ENCODE measurements at regions not wholly inside any gene's neighbourhood (a gene's known extent, or its start where the extent isn't known, plus 50 kb on each side); places are given as distances from the start of the nearest gene placed in this dataset.

DNA sequence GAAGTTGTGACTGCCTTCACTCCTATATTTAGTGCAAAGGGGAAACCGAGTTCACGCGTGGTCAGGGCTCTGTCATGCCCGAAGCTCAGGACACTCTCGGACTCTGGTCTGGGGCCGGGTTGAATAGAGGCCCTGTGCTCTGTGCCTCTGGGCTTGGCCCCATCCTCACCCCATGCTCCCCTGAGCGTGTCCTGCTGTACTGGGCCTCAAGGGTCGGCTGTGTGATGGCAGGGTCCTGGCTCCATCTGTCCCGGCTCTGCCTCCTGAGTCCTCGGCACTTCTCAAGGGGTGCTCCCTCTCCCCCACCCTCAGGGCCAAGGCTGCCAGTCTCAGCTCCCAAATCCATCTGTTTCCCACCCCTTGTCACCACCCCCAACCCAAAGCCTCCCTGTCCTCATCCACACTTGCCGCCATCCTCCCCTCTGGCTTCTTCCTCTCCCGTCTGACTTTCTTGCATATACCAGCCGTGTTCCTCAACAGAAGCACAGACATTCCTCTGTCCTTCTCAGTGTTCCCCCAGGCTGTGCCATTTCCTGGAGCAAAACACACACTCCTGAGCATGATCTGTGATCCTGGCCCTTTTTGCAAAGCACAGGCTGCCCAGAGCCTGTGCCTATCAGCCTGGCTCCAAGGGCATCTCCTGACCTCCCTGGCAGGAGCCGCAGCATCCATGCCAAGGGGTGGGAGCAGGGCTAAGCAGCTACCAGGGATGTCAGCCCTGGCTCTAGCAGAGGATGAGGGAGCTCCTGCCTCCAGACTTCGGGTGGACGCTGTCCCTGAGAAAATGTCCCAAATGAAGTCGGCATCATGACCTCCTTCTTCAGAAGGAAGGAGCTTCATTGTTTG, 64.2 kb upstream of the OTOS start:
- H3K27ac ChIP-seq, result no peak overlapping the region

DNA sequence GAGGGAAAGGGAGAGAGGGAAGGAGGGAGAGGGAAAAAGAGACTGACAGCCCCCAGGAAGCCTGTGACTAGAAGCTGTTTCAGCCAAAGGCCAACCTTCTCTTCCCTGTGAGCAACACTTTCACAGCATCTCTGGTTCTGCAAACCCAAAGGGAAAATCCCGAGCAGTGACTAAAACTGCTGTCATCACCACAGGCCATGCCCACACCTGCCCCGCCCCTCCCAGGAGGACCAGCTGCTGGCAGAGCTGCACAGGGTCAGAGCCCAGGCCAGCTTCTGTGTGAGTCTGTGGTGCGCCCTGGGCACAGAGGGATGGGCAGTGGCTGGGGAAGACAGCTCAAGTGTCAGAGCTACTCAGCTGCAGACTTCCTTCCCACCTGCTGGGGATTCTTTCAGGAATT, 64.9 kb upstream of the OTOS start:
- TF ChIP-seq, protein P1, sequence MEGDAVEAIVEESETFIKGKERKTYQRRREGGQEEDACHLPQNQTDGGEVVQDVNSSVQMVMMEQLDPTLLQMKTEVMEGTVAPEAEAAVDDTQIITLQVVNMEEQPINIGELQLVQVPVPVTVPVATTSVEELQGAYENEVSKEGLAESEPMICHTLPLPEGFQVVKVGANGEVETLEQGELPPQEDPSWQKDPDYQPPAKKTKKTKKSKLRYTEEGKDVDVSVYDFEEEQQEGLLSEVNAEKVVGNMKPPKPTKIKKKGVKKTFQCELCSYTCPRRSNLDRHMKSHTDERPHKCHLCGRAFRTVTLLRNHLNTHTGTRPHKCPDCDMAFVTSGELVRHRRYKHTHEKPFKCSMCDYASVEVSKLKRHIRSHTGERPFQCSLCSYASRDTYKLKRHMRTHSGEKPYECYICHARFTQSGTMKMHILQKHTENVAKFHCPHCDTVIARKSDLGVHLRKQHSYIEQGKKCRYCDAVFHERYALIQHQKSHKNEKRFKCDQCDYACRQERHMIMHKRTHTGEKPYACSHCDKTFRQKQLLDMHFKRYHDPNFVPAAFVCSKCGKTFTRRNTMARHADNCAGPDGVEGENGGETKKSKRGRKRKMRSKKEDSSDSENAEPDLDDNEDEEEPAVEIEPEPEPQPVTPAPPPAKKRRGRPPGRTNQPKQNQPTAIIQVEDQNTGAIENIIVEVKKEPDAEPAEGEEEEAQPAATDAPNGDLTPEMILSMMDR (conservative IDR thresholded peaks at IDR 0.05), result no peak
- H3K27ac ChIP-seq, result no peak overlapping the region

More for the DNA sequence above, 64.2 kb upstream of the OTOS start:
- TF ChIP-seq, protein P1 (conservative IDR thresholded peaks at IDR 0.05), result no peak

DNA sequence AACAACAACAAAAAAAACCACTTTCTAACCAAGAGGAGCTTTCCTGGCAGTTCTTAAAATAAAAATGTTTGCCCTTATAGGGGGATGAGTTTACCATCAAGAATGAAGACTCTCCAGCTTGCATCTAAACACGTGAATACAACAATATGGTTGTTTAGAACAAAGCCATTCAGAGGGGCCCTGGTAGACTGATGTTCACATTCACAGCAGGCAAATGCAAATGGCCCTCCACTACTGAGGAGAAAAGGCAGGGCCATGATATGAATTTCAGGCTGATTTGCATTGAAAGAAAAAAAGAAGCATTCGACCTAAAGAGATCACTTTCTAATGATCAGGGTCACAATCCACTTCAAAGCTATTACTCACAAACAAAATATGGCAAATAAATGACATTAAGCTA, 65.3 kb upstream of the OTOS start:
- H3K27ac ChIP-seq, result no peak overlapping the region
- TF ChIP-seq, protein P1 (conservative IDR thresholded peaks at IDR 0.05), result no peak

DNA sequence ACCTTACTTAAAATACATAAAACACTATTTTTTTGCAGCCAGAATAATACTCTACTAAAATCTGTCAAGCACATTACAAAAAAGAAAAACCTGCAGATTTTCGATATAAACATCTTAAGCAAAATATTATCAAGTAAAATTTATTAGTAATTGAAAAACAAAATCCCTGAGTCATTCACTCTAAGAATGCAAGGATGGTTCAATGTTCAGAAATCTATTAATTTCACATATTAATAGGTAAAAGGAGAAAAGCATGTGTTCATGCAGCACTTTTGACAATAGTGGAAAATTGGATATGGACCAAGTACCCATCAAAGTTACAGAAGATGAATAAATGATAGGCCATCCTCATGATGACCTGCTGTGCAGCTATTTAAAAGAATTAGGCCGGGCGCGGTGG, 66.2 kb upstream of the OTOS start:
- no peak overlapping the region for H3K27ac ChIP-seq
- TF ChIP-seq, protein P1 (conservative IDR thresholded peaks at IDR 0.05), result no peak

GRCh38 chr2:240207661-240208060, 67.2 kb upstream of the OTOS start:
- TF ChIP-seq, protein P1 (conservative IDR thresholded peaks at IDR 0.05), result no peak
- H3K27ac ChIP-seq, result no peak overlapping the region

DNA sequence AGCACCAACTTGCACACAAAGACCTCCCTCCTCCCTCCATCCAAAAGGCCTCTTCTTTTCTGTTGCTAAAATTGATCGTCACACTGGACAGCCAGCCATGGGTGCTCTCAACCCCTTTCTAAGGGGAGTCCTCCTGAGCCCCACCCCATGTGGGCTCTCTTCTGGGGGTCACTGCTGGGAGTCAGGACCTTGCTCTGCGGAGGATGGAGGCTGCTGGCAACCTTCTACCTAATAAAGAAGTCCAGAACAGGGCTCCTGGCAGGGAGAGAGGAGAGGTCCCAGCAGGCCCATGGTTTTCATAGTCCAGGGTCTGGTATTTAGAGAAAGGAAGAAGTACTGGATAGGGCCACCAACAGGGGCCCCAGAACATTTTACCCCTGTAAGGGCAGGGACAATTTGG, 67.6 kb upstream of the OTOS start:
- TF ChIP-seq, protein P1 (conservative IDR thresholded peaks at IDR 0.05), result no peak
- no peak overlapping the region for H3K27ac ChIP-seq

DNA sequence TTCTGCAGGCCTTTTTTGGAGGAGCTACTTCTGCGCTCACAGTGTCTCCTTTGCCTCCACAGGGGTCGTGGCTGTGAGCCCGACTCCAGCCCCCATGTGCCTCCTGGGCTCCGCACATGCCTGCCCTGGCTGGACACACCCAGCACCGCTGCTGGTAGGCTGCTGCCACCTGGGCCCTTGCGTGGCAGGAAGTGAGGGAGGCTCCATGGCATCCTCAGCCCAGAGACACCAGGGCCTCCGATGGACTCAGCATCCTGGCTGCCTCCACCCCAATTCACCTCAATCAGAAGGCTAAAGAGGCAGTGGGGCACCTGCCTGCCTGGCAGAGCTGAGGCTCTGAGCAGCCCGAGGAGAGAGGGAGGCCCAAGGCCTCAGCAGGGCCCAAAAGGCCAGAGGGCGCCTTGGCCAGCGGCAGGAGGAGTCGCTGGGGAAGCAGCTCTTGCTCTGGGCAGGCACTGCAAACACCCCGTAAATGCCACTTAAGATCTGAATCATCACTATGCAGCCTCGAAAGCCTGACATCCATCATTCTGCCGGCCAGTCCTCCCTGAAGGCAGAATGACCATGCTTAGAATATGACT, 68.3 kb upstream of the OTOS start:
- TF ChIP-seq, protein P1 (conservative IDR thresholded peaks at IDR 0.05), result no peak
- no peak overlapping the region for H3K27ac ChIP-seq

Measured in VCaP (cell line).